ENCODE measurements at regions not wholly inside any gene's neighbourhood (a gene's known extent, or its start where the extent isn't known, plus 50 kb on each side); places are given as distances from the start of the nearest gene placed in this dataset.
"Not testable (repeated sequence)": the region's sequence is repeated elsewhere in the genome, so short reads cannot be mapped to it uniquely, and the experiment has no call there.

DNA sequence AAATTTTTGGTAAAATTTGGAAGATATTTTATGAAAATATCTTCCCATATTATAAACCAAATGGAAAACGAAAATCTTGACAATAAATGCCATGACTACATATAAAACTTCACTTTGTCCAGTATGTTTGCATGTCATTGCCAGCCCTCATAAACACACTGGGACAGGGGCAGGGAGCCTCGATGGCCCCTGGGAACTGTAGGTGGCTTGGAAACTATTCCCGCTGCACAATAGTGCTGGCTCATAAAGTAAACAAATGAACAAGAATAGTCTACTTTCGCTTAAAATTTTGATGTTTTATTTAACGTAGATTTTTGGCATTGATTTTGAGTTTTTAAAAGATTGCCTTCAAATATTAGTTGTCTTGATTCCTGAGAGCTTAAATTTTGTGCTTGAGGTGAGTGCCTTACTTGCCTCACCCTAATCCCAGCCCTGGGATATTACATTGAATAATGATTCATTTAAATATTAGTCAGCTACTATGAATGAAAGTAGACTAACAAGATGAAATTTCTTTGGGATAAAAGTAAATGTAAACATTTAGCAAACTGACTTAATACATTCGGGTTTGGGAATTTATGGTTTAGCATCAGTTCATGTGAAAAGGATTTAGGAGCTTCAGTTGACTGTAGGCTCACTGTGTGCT, 74.0 kb upstream of the PKP2 start:
- no peaks in the 10 kb centered on the region for H3K9me3 ChIP-seq
- no peaks in the 10 kb centered on the region for H3K36me3 ChIP-seq
- TF ChIP-seq POLR2A (IDR thresholded peaks at IDR 0.05), result no peak
- TF ChIP-seq, protein P1, sequence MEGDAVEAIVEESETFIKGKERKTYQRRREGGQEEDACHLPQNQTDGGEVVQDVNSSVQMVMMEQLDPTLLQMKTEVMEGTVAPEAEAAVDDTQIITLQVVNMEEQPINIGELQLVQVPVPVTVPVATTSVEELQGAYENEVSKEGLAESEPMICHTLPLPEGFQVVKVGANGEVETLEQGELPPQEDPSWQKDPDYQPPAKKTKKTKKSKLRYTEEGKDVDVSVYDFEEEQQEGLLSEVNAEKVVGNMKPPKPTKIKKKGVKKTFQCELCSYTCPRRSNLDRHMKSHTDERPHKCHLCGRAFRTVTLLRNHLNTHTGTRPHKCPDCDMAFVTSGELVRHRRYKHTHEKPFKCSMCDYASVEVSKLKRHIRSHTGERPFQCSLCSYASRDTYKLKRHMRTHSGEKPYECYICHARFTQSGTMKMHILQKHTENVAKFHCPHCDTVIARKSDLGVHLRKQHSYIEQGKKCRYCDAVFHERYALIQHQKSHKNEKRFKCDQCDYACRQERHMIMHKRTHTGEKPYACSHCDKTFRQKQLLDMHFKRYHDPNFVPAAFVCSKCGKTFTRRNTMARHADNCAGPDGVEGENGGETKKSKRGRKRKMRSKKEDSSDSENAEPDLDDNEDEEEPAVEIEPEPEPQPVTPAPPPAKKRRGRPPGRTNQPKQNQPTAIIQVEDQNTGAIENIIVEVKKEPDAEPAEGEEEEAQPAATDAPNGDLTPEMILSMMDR (IDR thresholded peaks at IDR 0.05), result no peak
- no peaks in the 10 kb centered on the region for H3K4me1 ChIP-seq
- no peak overlapping the region for H3K4me3 ChIP-seq
- no peak overlapping the region for H3K27ac ChIP-seq
- H3K27me3 ChIP-seq, result no peaks in the 10 kb centered on the region
- DNase-seq, result no peak
- intact Hi-C loops (cut with DNase I; ENCODE audit: low total_unique reads), result no loop called here

DNA sequence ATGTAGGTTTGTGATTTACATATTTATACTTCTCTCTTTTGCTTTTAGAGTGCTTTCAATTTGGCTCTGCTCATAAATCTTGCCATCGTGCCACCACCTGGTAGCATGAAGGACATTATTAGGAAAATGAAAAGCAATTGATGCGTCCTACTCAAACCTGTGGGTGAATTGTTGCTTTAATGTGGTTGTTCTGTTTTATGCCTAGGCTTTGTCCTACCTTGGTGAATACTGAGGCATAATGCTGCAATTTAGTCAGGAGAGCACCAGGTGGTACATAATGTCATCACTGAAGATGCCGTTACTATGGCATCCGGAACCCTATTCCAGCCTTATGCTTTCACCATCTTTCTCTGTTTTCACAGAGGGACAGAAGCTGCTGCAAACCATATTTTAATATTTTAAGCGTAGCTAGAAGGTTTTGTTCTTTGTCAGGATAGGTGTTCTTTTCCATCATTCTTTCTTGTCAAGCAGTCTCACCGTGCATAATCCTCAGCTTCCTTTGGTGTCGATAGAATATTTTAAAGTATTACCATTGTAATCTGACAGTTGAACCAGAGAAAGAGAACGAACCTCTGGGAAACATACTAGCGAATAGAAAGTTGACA, 68.5 kb upstream of the PKP2 start:
- H3K4me1 ChIP-seq, result no peaks in the 10 kb centered on the region
- TF ChIP-seq, protein P1 (IDR thresholded peaks at IDR 0.05), result no peak
- no peak for TF ChIP-seq POLR2A (IDR thresholded peaks at IDR 0.05)

GRCh38 chr12:32956418-32956817, 59.8 kb upstream of the PKP2 start:
- H3K27me3 ChIP-seq; H3K4me3 ChIP-seq; H3K36me3 ChIP-seq; intact Hi-C loops (cut with DNase I; ENCODE audit: low total_unique reads); H3K27ac ChIP-seq; H3K9me3 ChIP-seq; DNase-seq; H3K4me1 ChIP-seq: not testable (repeated sequence)

More for the DNA sequence above, 68.5 kb upstream of the PKP2 start:
- H3K27me3 ChIP-seq, result no peaks in the 10 kb centered on the region
- H3K9me3 ChIP-seq, result no peaks in the 10 kb centered on the region
- DNase-seq, result no peak
- no peak overlapping the region for H3K4me3 ChIP-seq
- intact Hi-C loops (cut with DNase I; ENCODE audit: low total_unique reads), result no loop called here
- H3K36me3 ChIP-seq, result no peaks in the 10 kb centered on the region
- no peak overlapping the region for H3K27ac ChIP-seq

- Histone ChIP-seq H3K4me1 (no peaks in the 10 kb centered on the region), H3K9me3 (no peaks in the 10 kb centered on the region), H3K4me3 (no peak overlapping the region), H3K36me3 (no peaks in the 10 kb centered on the region), H3K27ac (no peak overlapping the region), H3K27me3 (no peaks in the 10 kb centered on the region)
- intact Hi-C loops (cut with DNase I; ENCODE audit: low total_unique reads), result no loop called here
- DNase-seq, result no peak
- no peak for TF ChIP-seq POLR2A (IDR thresholded peaks at IDR 0.05)
- TF ChIP-seq, protein P1 (IDR thresholded peaks at IDR 0.05), result no peak
Measured at GRCh38 chr12:32952681-32953080, 56.1 kb upstream of the PKP2 start.

DNA sequence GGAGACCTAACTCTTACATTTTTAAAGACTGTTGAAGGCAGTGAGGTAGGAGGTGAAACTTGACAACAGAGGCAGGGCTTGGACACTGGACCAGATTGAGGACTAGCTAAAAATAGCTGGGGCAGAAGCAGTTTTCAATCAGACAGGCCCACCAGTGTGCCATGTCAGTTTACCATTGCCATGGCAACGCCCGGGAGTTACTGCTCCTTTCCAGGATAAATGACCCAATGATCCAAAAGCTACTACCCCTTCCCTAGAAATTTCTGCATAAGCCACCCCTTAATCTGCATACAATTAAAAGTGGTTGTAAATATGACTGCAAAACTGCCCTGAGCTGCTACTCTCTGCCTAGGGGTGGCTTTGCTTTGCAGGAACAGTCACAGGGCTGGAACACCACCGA, 53.2 kb upstream of the PKP2 start:
- intact Hi-C loops (cut with DNase I; ENCODE audit: low total_unique reads), result no loop called here
- no peaks in the 10 kb centered on the region for H3K4me1 ChIP-seq
- H3K4me3 ChIP-seq, result no peak overlapping the region
- TF ChIP-seq, protein P1 (IDR thresholded peaks at IDR 0.05), result no peak
- DNase-seq, result no peak
- H3K27ac ChIP-seq, result no peak overlapping the region
- H3K36me3 ChIP-seq, result no peaks in the 10 kb centered on the region
- no peaks in the 10 kb centered on the region for H3K9me3 ChIP-seq
- no peaks in the 10 kb centered on the region for H3K27me3 ChIP-seq

All from uterus (tissue), 3 donors.